ENCODE measurements at regions not wholly inside any gene's neighbourhood (a gene's known extent, or its start where the extent isn't known, plus 50 kb on each side); places are given as distances from the start of the nearest gene placed in this dataset.

- TF ChIP-seq, protein P1, sequence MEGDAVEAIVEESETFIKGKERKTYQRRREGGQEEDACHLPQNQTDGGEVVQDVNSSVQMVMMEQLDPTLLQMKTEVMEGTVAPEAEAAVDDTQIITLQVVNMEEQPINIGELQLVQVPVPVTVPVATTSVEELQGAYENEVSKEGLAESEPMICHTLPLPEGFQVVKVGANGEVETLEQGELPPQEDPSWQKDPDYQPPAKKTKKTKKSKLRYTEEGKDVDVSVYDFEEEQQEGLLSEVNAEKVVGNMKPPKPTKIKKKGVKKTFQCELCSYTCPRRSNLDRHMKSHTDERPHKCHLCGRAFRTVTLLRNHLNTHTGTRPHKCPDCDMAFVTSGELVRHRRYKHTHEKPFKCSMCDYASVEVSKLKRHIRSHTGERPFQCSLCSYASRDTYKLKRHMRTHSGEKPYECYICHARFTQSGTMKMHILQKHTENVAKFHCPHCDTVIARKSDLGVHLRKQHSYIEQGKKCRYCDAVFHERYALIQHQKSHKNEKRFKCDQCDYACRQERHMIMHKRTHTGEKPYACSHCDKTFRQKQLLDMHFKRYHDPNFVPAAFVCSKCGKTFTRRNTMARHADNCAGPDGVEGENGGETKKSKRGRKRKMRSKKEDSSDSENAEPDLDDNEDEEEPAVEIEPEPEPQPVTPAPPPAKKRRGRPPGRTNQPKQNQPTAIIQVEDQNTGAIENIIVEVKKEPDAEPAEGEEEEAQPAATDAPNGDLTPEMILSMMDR (IDR thresholded peaks at IDR 0.05; ENCODE audit: low read length): no peak
- no peak for TF ChIP-seq EZH2 (IDR thresholded peaks at IDR 0.05; ENCODE audit: borderline replicate concordance, low read length)
These were observed 90.9 kb upstream of the SUCLG2 start for GRCh38 chr3:67745296-67745695.

Data from OCI-LY1 (cell line).